A549 (cell line): ENCODE measurements at regions not wholly inside any gene's neighbourhood (a gene's known extent, or its start where the extent isn't known, plus 50 kb on each side); places are given as distances from the start of the nearest gene placed in this dataset.

Source experiments
- ATAC-seq, 2 experiments: fragments of 200-7000 bp in 1 of 2; fragments of >200 bp in 1 of 2; cut with Nextera tagmentation in 1 of 2; cut with Tn5 transposase in 1 of 2; 3 replicates each; pipeline versions ENCODE4 v1.8.0 to v1.9.1; 2018 to 2020; ENCODE audit warnings: mild to moderate bottlenecking in 1 of 2, moderate library complexity in 1 of 2
- CTCF ChIA-PET: fragments of 300-600 bp; sonication (Branson Sonifier 250); formaldehyde crosslinking; extraction: SDS; loops from one replicate; lab custom pipeline; 2021; ENCODE audit warnings: antibody characterized with exemption, inconsistent platforms; lab: Yijun Ruan, JAX
- POLR2A ChIA-PET: fragments of 350-600 bp; formaldehyde crosslinking; extraction: SDS; loops from one replicate; lab custom pipeline; 2021; ENCODE audit warnings: antibody characterized with exemption, inconsistent platforms; lab: Yijun Ruan, JAX
- DNase-seq, 2 experiments: peaks; one replicate each; pipeline versions ENCODE4 v3.0.0 to v3.0.0-alpha.2; 2011 to 2016; ENCODE audit warnings: low read depth in 1 of 2, low spot score in 1 of 2
- FAIRE-seq: peaks from 2 replicates; lab custom pipeline; 2011; peaks lifted over from hg19 to GRCh38; lab: Jason Lieb, UNC
- H3K27ac ChIP-seq, 2 experiments: fragments of >200 bp; sonication (Bioruptor Twin); formaldehyde crosslinking; 3 replicates each; pipeline ENCODE4 v1.5.1; 2016 to 2017
- H3K4me1 ChIP-seq: fragments of >200 bp; sonication (Bioruptor Twin); formaldehyde crosslinking; 3 replicates; pipeline ENCODE4 v1.6.1; 2016
- H3K4me2 ChIP-seq: fragments of >200 bp; sonication (Bioruptor Twin); formaldehyde crosslinking; 3 replicates; pipeline ENCODE4 v1.6.1; 2016
- H3K4me3 ChIP-seq: fragments of >200 bp; sonication (Bioruptor Twin); formaldehyde crosslinking; 3 replicates; pipeline ENCODE4 v1.5.1; 2016
- H3K9me3 ChIP-seq: fragments of >200 bp; sonication (Bioruptor Twin); formaldehyde crosslinking; 3 replicates; pipeline ENCODE4 v1.6.1; 2016
- CEBPB ChIP-seq, 2 experiments: fragments of >200 bp in 1 of 2; sonication (Bioruptor Twin) in 1 of 2; formaldehyde crosslinking in 1 of 2; IDR thresholded peaks; 2 replicates each; pipeline ENCODE4 v1.6.1; 2012 to 2016
- CTCF ChIP-seq: fragments of >200 bp; sonication (Bioruptor Twin); formaldehyde crosslinking; IDR thresholded peaks from 3 replicates; pipeline ENCODE4 v1.5.1; 2016
- ESRRA ChIP-seq: fragments of 150-350 bp; IDR thresholded peaks from 2 replicates; pipeline ENCODE4 v1.6.1; 2014; ENCODE audit warnings: mild to moderate bottlenecking, low read length, borderline replicate concordance
- FOSB ChIP-seq: fragments of 250-450 bp; sonication (Bioruptor Pico); IDR thresholded peaks from 2 replicates; pipeline ENCODE4 v1.5.0; 2020; ENCODE audit warnings: mild to moderate bottlenecking, moderate library complexity
- FOSL2 ChIP-seq, 2 experiments: fragments of 450-650 bp in 1 of 2; fragments of >200 bp in 1 of 2; sonication (Bioruptor Twin) in 1 of 2; formaldehyde crosslinking; IDR thresholded peaks; 2 replicates each; pipeline versions ENCODE4 v1.5.0 to v1.6.1; 2016 to 2020; ENCODE audit warnings: mild to moderate bottlenecking in 1 of 2, moderate library complexity in 1 of 2
- HDAC2 ChIP-seq: fragments of 200-600 bp; sonication (generic); IDR thresholded peaks from 2 replicates; pipeline ENCODE4 v1.6.1; 2016
- HEYL ChIP-seq: fragments of 250-450 bp; sonication (Bioruptor Pico); IDR thresholded peaks from 2 replicates; pipeline ENCODE4 v1.8.0; 2021; ENCODE audit warnings: mild to moderate bottlenecking, moderate library complexity
- HOXA7 ChIP-seq: fragments of 250-450 bp; sonication (Bioruptor Pico); IDR thresholded peaks from 2 replicates; pipeline ENCODE4 v1.5.0; 2020; ENCODE audit warnings: mild to moderate bottlenecking, moderate library complexity
- JUN ChIP-seq, 2 experiments: fragments of >200 bp; sonication (Bioruptor Twin); formaldehyde crosslinking; IDR thresholded peaks; 2 replicates in 1 of 2; 3 replicates in 1 of 2; pipeline ENCODE4 v1.6.1; 2016 to 2017
- JUNB ChIP-seq: fragments of >200 bp; sonication (Bioruptor Twin); formaldehyde crosslinking; IDR thresholded peaks from 2 replicates; pipeline ENCODE4 v1.6.1; 2016
- MAFK ChIP-seq: fragments of 450-650 bp; IDR thresholded peaks from 2 replicates; pipeline ENCODE4 v1.6.1; 2014; ENCODE audit not compliant: partially characterized antibody
- MAZ ChIP-seq: fragments of 150-350 bp; IDR thresholded peaks from 2 replicates; pipeline ENCODE4 v1.6.1; 2014; ENCODE audit warnings: antibody characterized with exemption, low read depth, low read length, borderline replicate concordance
- NPAS2 ChIP-seq: fragments of 250-450 bp; sonication (Bioruptor Pico); IDR thresholded peaks from 2 replicates; pipeline ENCODE4 v1.8.0; 2022; ENCODE audit warnings: mild to moderate bottlenecking, moderate library complexity, borderline replicate concordance
- RARB ChIP-seq: fragments of 250-450 bp; sonication (Bioruptor Pico); IDR thresholded peaks from 2 replicates; pipeline ENCODE4 v1.8.0; 2021; ENCODE audit warnings: mild to moderate bottlenecking, moderate library complexity
- RNF2 ChIP-seq: fragments of 200-600 bp; sonication (generic); IDR thresholded peaks from 2 replicates; pipeline ENCODE4 v1.6.1; 2016; ENCODE audit warnings: low read depth, mild to moderate bottlenecking, antibody characterized with exemption, moderate library complexity, borderline replicate concordance
- WGBS: methylation state at CpG from one replicate; pipeline ENCODE4 v1.1.6; 2017; ENCODE audit errors: missing lambda C conversion rate; 5-methylcytosine and 5-hydroxymethylcytosine counted together
- TF ChIP-seq, protein P1 (sequence below): fragments of 450-650 bp; IDR thresholded peaks from 2 replicates; pipeline ENCODE4 v1.6.1; 2014; ENCODE audit warnings: antibody characterized with exemption

GRCh38 chr14:65877166-65877565 is 464.6 kb downstream of the FUT8 start:
- ChIA-PET POLR2A (no interaction called here), CTCF (no interaction called here)
- 78% methylated on average over 6 of the region's 7 CpGs for WGBS
- TF ChIP-seq HDAC2 (no peak), RARB (no peak), FOSB (CRISPR knock-in tag) (no peak), FOSL2 (IDR thresholded peaks at IDR 0.05) (no peak), FOSL2 (CRISPR knock-in tag; IDR thresholded peaks at IDR 0.05) (no peak), MAFK (no peak), HEYL (CRISPR knock-in tag) (no peak), MAZ (no peak), JUN (IDR thresholded peaks at IDR 0.05) (no peak), CTCF (no peak), RNF2 (no peak)
- TF ChIP-seq, protein P1, sequence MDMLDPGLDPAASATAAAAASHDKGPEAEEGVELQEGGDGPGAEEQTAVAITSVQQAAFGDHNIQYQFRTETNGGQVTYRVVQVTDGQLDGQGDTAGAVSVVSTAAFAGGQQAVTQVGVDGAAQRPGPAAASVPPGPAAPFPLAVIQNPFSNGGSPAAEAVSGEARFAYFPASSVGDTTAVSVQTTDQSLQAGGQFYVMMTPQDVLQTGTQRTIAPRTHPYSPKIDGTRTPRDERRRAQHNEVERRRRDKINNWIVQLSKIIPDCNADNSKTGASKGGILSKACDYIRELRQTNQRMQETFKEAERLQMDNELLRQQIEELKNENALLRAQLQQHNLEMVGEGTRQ: no peak
- H3K4me3 ChIP-seq: no peak overlapping the region
- no peak for ATAC-seq
- no peaks in the 10 kb centered on the region for H3K9me3 ChIP-seq
- H3K4me1 ChIP-seq: peaks cover 14% of the 10 kb centered on the region; the same call in 2 of the 3 replicates
- no peak overlapping the region for H3K27ac ChIP-seq
- DNase-seq: no peak
- no peak for FAIRE-seq
- no peak overlapping the region for H3K4me2 ChIP-seq

DNA sequence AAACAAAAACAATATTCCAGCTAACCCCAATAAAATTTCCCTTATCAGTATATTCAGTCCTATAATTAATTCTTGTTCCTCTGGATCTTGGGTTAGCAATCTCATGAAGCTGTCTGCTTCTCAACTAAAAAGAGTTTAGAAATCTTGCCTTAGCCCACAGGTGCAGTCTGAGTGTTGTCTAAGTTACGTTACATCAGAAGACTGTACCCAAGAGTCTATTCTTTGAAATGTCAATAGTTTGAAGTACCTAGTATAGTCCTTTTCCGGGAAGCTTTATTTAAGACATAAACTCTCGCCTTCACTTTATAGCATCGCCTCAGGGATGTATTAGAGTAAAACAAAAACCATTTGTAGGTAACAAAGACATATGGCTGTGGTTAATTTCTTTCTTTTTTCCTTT is 465.1 kb downstream of the FUT8 start:
- Histone ChIP-seq H3K27ac (no peak overlapping the region), H3K4me3 (no peak overlapping the region), H3K4me1 (peaks cover 14% of the 10 kb centered on the region; the same call in 2 of the 3 replicates), H3K9me3 (no peaks in the 10 kb centered on the region), H3K4me2 (no peak overlapping the region)
- ATAC-seq (no peak), DNase-seq (no peak), FAIRE-seq (no peak)
- 54% methylated on average over 4 of the region's 4 CpGs for WGBS
- ChIA-PET CTCF (no interaction called here), POLR2A (no interaction called here)
- no peak for TF ChIP-seq HOXA7 (CRISPR knock-in tag)
- TF ChIP-seq FOSB (CRISPR knock-in tag): no peak
- TF ChIP-seq, all 56 proteins: peak for 0

DNA sequence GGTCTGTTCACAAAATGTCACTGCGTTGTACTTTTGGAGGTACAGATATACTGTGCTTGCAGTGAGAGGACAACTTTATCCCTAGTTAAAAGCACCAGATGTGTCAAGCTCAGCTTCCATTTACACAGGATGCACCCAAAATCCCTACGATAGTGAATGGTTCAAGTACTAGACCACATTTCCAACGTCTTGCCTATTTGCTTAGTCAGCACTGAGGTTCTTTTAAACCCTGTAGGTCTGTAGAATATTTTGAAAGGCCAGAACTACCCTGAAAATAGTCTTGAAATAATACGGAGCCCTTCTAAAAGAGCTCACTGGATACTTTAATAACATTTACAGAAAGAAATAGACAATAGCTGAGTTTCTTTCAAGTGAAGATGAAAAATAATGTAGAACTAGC is 466.1 kb downstream of the FUT8 start:
- DNase-seq: no peak
- Histone ChIP-seq H3K4me3 (no peak overlapping the region), H3K4me2 (no peak overlapping the region; the same call in 2 of the 3 replicates), H3K4me1 (peaks cover 14% of the 10 kb centered on the region; the same call in 2 of the 3 replicates), H3K27ac (no peak overlapping the region), H3K9me3 (no peaks in the 10 kb centered on the region)
- peak; percentile 13 for FAIRE-seq
- CTCF ChIA-PET: interaction anchor here (0.9 to 1.2 kb wide), 2 partner anchors 9 to 193 kb away, joined by 3 read pairs; no protein-coding TSS in a partner anchor
- ATAC-seq: no peak
- POLR2A ChIA-PET: no interaction called here
- no peak for TF ChIP-seq JUNB
- TF ChIP-seq MAZ: no peak
- peak; percentile 85 for TF ChIP-seq MAFK
- WGBS: 50% methylated on average over 4 of the region's 4 CpGs

DNA sequence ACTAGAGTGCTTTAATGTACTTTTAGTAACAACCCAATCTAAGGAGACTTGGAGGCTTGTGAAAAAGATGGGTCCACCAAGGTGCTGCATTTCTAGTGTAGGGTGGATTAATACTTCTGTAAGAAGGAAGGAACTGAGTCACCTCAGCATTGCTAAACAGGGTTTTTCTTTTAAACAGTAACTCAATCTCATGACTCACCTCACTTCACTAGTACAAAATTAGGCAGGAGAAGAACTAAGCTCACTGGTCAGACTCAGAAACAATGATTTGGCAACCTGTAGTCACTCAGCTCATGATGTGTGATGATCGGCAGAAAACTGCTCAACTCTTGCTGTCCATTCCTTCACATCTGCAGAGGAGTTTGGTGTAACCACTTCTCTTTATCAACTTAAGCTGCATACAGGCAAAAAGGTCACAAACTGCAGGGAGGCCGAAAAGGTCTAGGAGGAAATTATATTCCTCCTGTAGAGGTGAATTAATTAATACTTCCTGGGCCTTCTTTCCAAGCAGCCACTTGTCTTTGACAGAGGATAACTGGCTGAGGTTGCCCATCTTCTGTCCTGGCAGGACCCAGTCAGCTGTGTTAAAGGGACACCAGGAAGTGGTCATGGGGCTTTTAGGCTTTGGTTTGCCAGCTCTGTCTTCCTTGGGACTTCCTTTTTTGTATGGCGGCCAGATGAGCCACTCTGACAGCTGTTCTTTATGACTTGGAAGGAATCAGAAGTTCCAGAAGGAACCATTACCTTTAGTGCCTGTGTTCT is 466.9 kb downstream of the FUT8 start:
- Histone ChIP-seq H3K4me3 (no peak overlapping the region), H3K27ac (peak overlapping the region; percentile 35 to 58; a peak in 5 of 6 replicates), H3K4me1 (peaks cover 14% of the 10 kb centered on the region; the same call in 2 of the 3 replicates), H3K4me2 (peak overlapping the region; percentile 47), H3K9me3 (no peaks in the 10 kb centered on the region)
- ChIA-PET CTCF (interaction anchor here (0.9 to 1.2 kb wide), 3 partner anchors 9 to 192 kb away, joined by 3 read pairs; no protein-coding TSS in a partner anchor), POLR2A (no interaction called here)
- 31% methylated on average over 3 of the region's 3 CpGs for WGBS
- TF ChIP-seq CTCF: no peak
- TF ChIP-seq ESRRA: no peak
- peak; percentile 64 for TF ChIP-seq FOSL2 (IDR thresholded peaks at IDR 0.05)
- peak; percentile 71 for TF ChIP-seq FOSL2 (CRISPR knock-in tag; IDR thresholded peaks at IDR 0.05)
- no peak for TF ChIP-seq NPAS2 (CRISPR knock-in tag)
- peak; percentile 32 to 59; a peak in 3 of 4 replicates for TF ChIP-seq CEBPB (IDR thresholded peaks at IDR 0.05)
- TF ChIP-seq HEYL (CRISPR knock-in tag): no peak
- TF ChIP-seq, protein P1: no peak
- FAIRE-seq: peak; percentile 84
- peak; percentile 14 to 45 for DNase-seq
- peak; percentile 78 to 93 for ATAC-seq
